ENCODE measurements at regions not wholly inside any gene's neighbourhood (a gene's known extent, or its start where the extent isn't known, plus 50 kb on each side); places are given as distances from the start of the nearest gene placed in this dataset.

- TF ChIP-seq CTCF (conservative IDR thresholded peaks at IDR 0.05; ENCODE audit: low read length) (no peak), EZH2phosphoT487 (IDR thresholded peaks at IDR 0.05; ENCODE audit: borderline replicate concordance, low read depth, low read length) (no peak)
Measured at GRCh38 chr1:60599574-60599973, 482.8 kb upstream of the NFIA start.

Data from OCI-LY7 (cell line).